Fibroblast of villous mesenchyme (primary cell): ENCODE measurements at regions not wholly inside any gene's neighbourhood (a gene's known extent, or its start where the extent isn't known, plus 50 kb on each side); places are given as distances from the start of the nearest gene placed in this dataset.
A peak's percentile ranks its signal among the peaks of the same experiment; 100 is the strongest.

Experiments
- DNase-seq: peaks from one replicate; pipeline ENCODE4 v3.0.0-alpha.2; 2010; ENCODE audit warnings: low read depth
- H3K4me3 ChIP-seq: 2 replicates; pipeline ENCODE4 v1.5.1; 2011; ENCODE audit warnings: low read depth, mild to moderate bottlenecking, low read length
- CTCF ChIP-seq: IDR thresholded peaks from 2 replicates; pipeline ENCODE4 v1.5.1; 2012; ENCODE audit warnings: low read depth, mild to moderate bottlenecking, low read length; ENCODE audit not compliant: insufficient read depth

- H3K4me3 ChIP-seq, result no peak overlapping the region
- no peak for DNase-seq
- TF ChIP-seq CTCF, result no peak
Observed at GRCh38 chr1:81550753-81551152, 250.0 kb upstream of the ADGRL2 start.

GRCh38 chr1:81549588-81550127 lies 251.1 kb upstream of the ADGRL2 start:
- DNase-seq, result peak; percentile 53
- peak; percentile 62 for TF ChIP-seq CTCF

GRCh38 chr1:81548918-81549587 lies 251.7 kb upstream of the ADGRL2 start:
- no peak overlapping the region for H3K4me3 ChIP-seq
- no peak for TF ChIP-seq CTCF
- no peak for DNase-seq

More at GRCh38 chr1:81549588-81550127, 251.1 kb upstream of the ADGRL2 start:
- no peak overlapping the region for H3K4me3 ChIP-seq

- no peak for DNase-seq
- no peak overlapping the region for H3K4me3 ChIP-seq
- no peak for TF ChIP-seq CTCF
Observed at GRCh38 chr1:81547912-81548303, 252.8 kb upstream of the ADGRL2 start.

- TF ChIP-seq CTCF, result no peak
Observed at GRCh38 chr1:81547261-81547911, 253.3 kb upstream of the ADGRL2 start.

GRCh38 chr1:81545734-81546133 lies 255.0 kb upstream of the ADGRL2 start:
- TF ChIP-seq CTCF, result no peak
- H3K4me3 ChIP-seq, result no peak overlapping the region
- no peak for DNase-seq

More at GRCh38 chr1:81547261-81547911, 253.3 kb upstream of the ADGRL2 start:
- DNase-seq, result no peak
- no peak overlapping the region for H3K4me3 ChIP-seq
